ENCODE measurements at regions not wholly inside any gene's neighbourhood (a gene's known extent, or its start where the extent isn't known, plus 50 kb on each side); places are given as distances from the start of the nearest gene placed in this dataset.
"Not testable (repeated sequence)": the region's sequence is repeated elsewhere in the genome, so short reads cannot be mapped to it uniquely, and the experiment has no call there.

DNA sequence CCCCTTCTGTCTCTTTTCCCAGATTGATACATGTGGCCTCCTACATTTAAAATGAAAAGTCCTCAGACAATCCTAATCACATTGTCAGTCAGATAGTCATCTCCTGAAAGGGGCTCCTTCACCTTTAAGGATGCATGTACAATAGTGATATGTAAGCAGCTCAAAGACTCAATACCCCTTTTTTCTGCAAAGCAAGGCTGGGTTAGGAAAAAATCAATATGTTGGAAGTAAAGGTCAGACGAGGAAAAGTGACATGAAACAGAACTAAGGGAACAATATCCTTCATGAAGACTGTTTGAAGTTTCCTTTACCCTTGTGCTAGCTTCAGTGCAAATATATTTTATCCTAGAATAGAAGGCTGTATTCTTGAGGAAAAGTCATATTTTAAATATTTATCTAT is 539.3 kb downstream of the NR2F2 start (continued):
- TF ChIP-seq, protein P1, sequence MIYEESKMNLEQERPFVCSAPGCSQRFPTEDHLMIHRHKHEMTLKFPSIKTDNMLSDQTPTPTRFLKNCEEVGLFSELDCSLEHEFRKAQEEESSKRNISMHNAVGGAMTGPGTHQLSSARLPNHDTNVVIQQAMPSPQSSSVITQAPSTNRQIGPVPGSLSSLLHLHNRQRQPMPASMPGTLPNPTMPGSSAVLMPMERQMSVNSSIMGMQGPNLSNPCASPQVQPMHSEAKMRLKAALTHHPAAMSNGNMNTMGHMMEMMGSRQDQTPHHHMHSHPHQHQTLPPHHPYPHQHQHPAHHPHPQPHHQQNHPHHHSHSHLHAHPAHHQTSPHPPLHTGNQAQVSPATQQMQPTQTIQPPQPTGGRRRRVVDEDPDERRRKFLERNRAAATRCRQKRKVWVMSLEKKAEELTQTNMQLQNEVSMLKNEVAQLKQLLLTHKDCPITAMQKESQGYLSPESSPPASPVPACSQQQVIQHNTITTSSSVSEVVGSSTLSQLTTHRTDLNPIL (CRISPR knock-in tag; IDR thresholded peaks at IDR 0.05; ENCODE audit: low read depth) = no peak

DNA sequence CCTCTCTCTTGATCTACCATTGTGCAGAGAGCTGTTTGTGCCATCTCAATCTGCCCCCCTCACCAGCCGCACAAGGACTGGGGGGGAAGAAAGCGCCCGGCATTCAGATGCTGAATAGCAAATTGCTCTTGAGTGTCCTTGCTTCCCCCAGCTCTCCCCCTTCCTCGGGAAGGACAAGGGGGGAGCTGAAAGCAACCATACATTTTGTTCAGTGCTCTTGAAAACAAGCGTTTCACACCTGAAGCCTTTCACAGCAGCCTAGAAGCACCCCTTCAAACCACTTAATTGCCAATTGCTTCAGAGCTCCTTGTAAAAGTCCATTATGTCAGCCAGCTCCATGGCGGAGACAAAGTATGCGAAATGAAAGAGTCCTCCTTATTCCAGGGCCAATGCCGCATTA is 540.1 kb downstream of the NR2F2 start:
- TF ChIP-seq RARB (CRISPR knock-in tag; IDR thresholded peaks at IDR 0.05) (no peak), ZNF70 (CRISPR knock-in tag; IDR thresholded peaks at IDR 0.05) (no peak), ZNF565 (CRISPR knock-in tag; conservative IDR thresholded peaks at IDR 0.05; ENCODE audit: low read depth) (no peak)
- TF ChIP-seq, protein P1 (CRISPR knock-in tag; IDR thresholded peaks at IDR 0.05; ENCODE audit: low read depth) = no peak
- ATAC-seq = no peak

DNA sequence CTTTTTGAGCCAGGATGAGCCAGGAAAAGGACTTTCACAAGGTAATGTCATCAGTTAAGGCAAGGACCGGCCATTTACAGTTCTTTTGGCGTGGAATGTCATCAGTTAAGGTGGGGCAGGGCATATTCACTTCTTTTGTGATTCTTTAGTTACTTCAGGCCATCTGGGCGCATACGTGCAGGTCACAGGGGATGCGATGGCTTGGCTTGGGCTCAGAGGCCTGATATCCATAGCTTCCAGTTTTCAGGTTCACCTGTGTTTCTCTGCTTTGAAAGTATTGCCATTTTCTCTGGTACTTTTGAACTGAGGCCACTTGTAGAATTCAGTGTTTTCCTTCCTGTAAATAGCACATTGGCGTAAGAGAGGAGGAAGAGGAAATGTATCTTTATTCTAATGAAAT is 546.9 kb downstream of the NR2F2 start:
- not testable (repeated sequence) for ATAC-seq

DNA sequence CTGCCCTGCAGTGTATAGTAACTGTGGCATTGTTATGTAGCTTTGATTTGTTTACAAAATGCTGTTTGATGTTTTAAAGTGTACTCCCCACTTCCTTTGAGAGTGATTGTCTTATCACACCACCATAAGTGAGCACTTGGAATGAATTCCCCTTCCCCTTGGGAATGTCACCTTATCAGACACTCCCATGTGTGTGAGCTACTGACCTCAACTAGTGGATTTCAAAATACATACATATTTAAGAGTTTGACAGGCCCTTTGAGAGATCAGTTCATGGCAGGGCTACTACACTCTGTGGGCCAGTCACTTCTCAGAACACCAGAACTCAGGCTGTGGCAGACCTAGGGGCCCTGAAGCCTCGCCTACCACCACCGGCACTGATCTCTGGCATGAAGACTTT is 547.6 kb downstream of the NR2F2 start:
- TF ChIP-seq, protein P2, sequence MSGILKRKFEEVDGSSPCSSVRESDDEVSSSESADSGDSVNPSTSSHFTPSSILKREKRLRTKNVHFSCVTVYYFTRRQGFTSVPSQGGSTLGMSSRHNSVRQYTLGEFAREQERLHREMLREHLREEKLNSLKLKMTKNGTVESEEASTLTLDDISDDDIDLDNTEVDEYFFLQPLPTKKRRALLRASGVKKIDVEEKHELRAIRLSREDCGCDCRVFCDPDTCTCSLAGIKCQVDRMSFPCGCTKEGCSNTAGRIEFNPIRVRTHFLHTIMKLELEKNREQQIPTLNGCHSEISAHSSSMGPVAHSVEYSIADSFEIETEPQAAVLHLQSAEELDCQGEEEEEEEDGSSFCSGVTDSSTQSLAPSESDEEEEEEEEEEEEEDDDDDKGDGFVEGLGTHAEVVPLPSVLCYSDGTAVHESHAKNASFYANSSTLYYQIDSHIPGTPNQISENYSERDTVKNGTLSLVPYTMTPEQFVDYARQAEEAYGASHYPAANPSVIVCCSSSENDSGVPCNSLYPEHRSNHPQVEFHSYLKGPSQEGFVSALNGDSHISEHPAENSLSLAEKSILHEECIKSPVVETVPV (CRISPR knock-in tag; IDR thresholded peaks at IDR 0.05) = no peak
- TF ChIP-seq ZFP30 (CRISPR knock-in tag; IDR thresholded peaks at IDR 0.05) (no peak), TCF4 (CRISPR knock-in tag; IDR thresholded peaks at IDR 0.05; ENCODE audit: borderline replicate concordance) (no peak)
- ATAC-seq = no peak

DNA sequence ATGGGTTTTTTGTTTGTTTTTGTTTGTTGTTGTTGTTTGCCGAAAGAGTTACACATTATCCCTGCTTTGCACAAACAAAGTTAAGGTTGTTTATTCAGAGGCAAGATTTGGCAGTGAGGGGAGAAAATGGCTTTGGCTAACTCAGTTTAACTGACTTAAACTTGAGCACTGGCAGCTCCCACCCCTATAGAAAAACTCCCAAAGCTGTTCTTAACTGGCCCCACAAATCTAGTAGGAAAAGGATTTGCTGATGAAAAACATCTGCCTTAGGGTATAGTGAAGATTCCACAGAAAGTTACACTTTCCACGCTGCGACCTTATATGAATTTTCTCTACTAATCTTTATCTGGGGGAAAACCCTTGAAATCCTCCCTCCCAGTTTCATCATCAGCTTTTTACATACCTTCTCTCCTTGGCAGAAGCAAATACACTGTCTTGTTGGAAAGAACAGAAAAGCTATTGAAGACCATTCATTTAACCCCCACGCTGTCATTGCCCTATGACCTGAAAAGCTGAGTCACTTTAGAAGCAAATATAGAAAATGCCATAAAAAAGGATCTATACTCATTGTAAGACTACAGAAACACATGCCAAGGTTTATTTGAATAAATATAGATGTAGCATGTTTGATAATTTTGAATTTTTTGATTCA is 551.7 kb downstream of the NR2F2 start:
- TF ChIP-seq ZC3H10 (CRISPR knock-in tag; IDR thresholded peaks at IDR 0.05) (no peak), PPARA (CRISPR knock-in tag; IDR thresholded peaks at IDR 0.05; ENCODE audit: borderline replicate concordance) (no peak), TOX (CRISPR knock-in tag; IDR thresholded peaks at IDR 0.05; ENCODE audit: borderline replicate concordance) (no peak), ARNTL (CRISPR knock-in tag; IDR thresholded peaks at IDR 0.05; ENCODE audit: borderline replicate concordance, low read depth) (no peak), ESRRG (CRISPR knock-in tag; IDR thresholded peaks at IDR 0.05) (no peak), ZNF565 (CRISPR knock-in tag; conservative IDR thresholded peaks at IDR 0.05; ENCODE audit: low read depth) (no peak), OSR1 (CRISPR knock-in tag; IDR thresholded peaks at IDR 0.05) (no peak), ZFP30 (CRISPR knock-in tag; IDR thresholded peaks at IDR 0.05) (no peak), CSDC2 (CRISPR knock-in tag; IDR thresholded peaks at IDR 0.05) (no peak), SNAI2 (CRISPR knock-in tag; IDR thresholded peaks at IDR 0.05) (no peak), ZFP3 (CRISPR knock-in tag; IDR thresholded peaks at IDR 0.05) (no peak), GLIS3 (CRISPR knock-in tag; IDR thresholded peaks at IDR 0.05) (no peak), ZNF70 (CRISPR knock-in tag; IDR thresholded peaks at IDR 0.05) (no peak), BACH2 (CRISPR knock-in tag; IDR thresholded peaks at IDR 0.05; ENCODE audit: borderline replicate concordance) (no peak), RARB (CRISPR knock-in tag; IDR thresholded peaks at IDR 0.05) (no peak)
- TF ChIP-seq, protein P1 (CRISPR knock-in tag; IDR thresholded peaks at IDR 0.05; ENCODE audit: low read depth) = no peak
- TF ChIP-seq, protein P3, sequence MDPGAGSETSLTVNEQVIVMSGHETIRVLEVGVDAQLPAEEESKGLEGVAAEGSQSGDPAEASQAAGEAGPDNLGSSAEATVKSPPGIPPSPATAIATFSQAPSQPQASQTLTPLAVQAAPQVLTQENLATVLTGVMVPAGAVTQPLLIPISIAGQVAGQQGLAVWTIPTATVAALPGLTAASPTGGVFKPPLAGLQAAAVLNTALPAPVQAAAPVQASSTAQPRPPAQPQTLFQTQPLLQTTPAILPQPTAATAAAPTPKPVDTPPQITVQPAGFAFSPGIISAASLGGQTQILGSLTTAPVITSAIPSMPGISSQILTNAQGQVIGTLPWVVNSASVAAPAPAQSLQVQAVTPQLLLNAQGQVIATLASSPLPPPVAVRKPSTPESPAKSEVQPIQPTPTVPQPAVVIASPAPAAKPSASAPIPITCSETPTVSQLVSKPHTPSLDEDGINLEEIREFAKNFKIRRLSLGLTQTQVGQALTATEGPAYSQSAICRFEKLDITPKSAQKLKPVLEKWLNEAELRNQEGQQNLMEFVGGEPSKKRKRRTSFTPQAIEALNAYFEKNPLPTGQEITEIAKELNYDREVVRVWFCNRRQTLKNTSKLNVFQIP (CRISPR knock-in tag; IDR thresholded peaks at IDR 0.05; ENCODE audit: borderline replicate concordance, low read depth) = no peak
- TF ChIP-seq, protein P2 (CRISPR knock-in tag; IDR thresholded peaks at IDR 0.05) = no peak
- no peak for ATAC-seq

Data from SK-N-SH treated with all-trans-retinoic acid at 6 μM for 48 hours (cell line).